GM23248 (cell line): ENCODE measurements at regions not wholly inside any gene's neighbourhood (a gene's known extent, or its start where the extent isn't known, plus 50 kb on each side); places are given as distances from the start of the nearest gene placed in this dataset.

Experiments used
- EZH2 ChIP-seq: fragments of 200-600 bp; sonication (generic); IDR thresholded peaks from 2 replicates; pipeline ENCODE4 v1.6.1; 2018; ENCODE audit warnings: antibody characterized with exemption, mild to moderate bottlenecking; ENCODE audit not compliant: insufficient read depth, poor library complexity, severe bottlenecking
- EZH2phosphoT487 ChIP-seq: fragments of 200-600 bp; sonication (generic); IDR thresholded peaks from 2 replicates; pipeline ENCODE4 v1.6.1; 2018; ENCODE audit warnings: antibody characterized with exemption, moderate library complexity, mild to moderate bottlenecking, low read depth; ENCODE audit not compliant: insufficient read depth

GRCh38 chr5:87132696-87133095 lies 135.0 kb upstream of the RASA1 start:
- TF ChIP-seq EZH2 (no peak), EZH2phosphoT487 (no peak)
